NCI-H345 (cell line): ENCODE measurements at regions not wholly inside any gene's neighbourhood (a gene's known extent, or its start where the extent isn't known, plus 50 kb on each side); places are given as distances from the start of the nearest gene placed in this dataset.
"Not testable (repeated sequence)": the region's sequence is repeated elsewhere in the genome, so short reads cannot be mapped to it uniquely, and the experiment has no call there.

Source experiments
- DNase-seq: peaks from one replicate; lab custom pipeline; 2025; lab: John Stamatoyannopoulos, UW

DNA sequence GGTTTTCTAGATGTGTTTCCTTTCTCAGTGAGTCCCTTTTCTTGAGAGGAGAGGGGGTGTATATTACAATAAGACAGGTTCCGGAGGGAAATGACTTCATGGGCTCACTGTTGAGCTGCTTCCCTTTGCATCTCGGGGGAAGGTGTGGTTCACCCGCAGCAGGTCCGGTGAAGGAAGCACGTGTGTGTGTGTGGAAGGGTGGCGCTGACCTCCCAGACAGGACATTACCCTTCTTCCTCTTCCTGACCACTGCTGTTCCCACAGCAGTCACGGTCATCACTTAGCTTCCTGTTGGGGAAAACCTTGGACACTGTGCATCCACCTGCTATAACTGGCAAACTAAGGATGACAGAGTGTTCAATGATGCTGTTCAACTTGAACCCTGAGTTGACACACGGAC, 83.6 kb downstream of the PLEKHG1 start:
- DNase-seq: no peak

GRCh38 chr6:150684161-150684560, 84.5 kb downstream of the PLEKHG1 start:
- DNase-seq: no peak

- DNase-seq: no peak
Measured at GRCh38 chr6:150684714-150685459, 85.2 kb downstream of the PLEKHG1 start.

DNA sequence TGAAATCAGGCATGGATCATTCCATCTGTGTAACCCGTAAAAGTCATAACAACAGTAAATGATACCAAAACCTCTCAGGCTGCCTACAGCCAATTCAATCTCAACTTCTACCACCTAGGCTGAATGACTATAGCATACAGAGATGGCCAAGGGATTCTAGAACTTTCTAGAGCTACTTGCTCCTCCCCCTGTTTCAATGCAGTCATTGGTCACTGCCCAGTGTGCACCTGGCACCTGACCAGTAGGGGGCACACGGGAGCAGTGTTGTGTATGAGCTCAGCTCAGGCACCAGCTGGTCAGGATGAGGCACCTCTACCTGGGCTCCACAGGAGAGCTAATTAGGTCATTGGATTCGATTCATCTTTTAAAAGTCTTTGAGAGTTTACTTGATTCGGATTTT, 86.2 kb downstream of the PLEKHG1 start:
- peak; percentile 40 for DNase-seq

DNA sequence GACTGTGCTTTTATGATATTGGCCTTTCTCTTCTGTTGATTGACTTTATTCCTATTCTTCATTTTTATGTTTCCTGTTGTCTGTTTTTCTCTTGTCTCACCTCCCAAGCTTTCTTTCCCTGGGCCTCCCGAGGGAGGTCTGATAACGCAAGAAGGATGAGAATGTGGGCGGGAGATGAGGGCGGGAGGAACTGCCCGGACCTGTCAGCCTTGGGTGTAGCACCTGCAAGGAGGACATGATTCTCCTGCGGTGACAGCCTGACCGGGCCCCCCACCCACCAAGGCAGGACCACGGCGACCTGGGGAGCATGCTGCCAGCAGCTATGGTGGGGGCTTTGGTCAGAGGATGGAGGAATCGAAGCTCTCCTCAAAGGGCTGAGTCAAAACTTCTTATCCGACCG, 86.9 kb downstream of the PLEKHG1 start:
- DNase-seq: no peak

DNA sequence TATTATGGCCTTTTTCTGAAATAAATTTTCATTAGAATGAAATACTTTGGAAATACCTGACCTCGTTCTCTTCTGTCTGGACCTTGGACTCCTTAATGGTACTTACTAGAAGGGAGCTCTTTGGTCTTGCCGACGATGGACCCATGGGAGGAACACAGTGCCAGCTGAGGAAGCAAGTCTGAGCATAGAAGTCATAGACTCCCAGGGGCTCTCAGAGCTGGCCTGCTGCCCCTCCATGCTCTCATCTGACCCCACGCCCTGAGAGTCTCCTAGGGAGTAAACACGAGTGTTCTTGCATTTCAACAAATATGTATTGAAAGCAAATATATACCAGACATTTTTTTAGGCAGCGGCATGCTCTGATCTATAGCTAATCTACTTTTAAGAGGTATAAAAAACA, 87.8 kb downstream of the PLEKHG1 start:
- no peak for DNase-seq

DNA sequence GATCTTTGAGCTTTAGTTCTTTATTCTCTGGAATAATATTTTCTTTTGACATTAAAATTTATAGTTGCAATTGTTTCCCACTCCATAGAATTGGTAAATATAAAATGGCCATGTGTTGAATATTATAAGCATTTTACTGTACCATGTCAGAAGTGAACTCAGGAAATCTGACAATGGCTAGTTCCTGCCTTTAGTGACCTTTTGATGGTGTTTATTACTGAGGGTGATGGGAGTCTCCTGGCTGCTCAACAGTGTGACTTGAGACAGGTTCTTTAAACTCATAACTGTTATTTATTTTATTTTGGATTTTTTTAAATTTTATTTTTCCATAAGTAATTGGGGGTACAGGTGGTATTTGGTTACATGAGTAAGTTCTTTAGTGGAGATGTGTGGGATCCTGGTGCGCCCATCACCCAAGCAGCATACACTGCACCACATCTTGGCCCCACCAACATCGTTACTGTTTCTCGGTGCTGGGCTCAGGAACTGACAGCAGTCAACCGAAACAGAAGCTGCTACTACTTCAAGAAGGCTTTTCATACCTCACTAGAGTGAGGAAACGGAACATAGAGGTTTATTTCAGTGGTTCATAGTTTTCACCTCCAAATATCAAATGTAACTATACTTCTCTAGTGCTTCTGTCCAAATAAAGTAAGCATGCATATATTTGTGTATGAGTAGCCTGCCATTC, 90.4 kb downstream of the PLEKHG1 start:
- no peak for DNase-seq

GRCh38 chr6:150690681-150691080, 91.0 kb downstream of the PLEKHG1 start:
- DNase-seq: no peak

DNA sequence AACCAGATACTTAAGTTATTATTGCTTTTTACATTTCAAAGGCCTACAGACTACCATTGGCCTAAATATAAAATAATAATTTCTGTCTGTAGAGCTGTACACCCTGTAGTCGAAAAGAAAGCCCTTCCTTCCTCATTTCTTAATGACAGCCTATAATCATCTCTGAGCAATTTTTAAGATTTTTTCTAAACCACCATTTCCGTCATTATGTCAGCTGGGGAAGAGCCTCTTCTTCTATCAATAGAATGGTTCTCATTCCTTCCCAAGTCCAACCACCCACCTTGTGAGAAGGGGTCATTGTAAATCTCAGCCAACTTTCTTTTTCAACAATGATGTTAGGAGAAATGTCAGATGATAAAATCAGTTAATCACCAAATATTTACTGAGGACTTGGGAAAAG, 91.8 kb downstream of the PLEKHG1 start:
- DNase-seq: no peak

- no peak for DNase-seq
Measured at GRCh38 chr6:150692604-150693003, 92.9 kb downstream of the PLEKHG1 start.

- DNase-seq: no peak
Measured at GRCh38 chr6:150694889-150695288, 95.2 kb downstream of the PLEKHG1 start.

- no peak for DNase-seq
Measured at GRCh38 chr6:150695652-150696051, 96.0 kb downstream of the PLEKHG1 start.

DNA sequence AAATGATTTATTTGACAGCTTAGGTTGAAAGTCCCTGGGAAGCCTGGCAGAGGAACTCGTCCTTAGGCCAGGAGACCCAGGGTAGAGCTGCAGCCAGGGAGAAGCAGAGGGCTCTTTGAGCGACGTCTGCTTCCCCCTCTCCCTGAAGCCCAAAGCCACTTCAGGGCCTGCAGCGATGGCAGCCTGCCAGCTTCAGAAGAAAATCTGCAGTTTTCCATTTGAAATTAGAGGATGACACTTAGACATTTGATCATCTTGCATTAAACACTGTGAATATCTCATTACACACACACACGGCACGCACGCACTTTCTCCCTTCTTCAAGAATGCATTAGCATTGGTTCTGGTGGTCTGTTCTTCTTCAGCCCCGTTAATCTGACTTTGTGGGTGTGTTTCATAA, 96.5 kb downstream of the PLEKHG1 start:
- DNase-seq: peak; percentile 49

GRCh38 chr6:150696918-150697317, 97.2 kb downstream of the PLEKHG1 start:
- DNase-seq: not testable (repeated sequence)

- peak; percentile 44 for DNase-seq
Measured at GRCh38 chr6:150697515-150697914, 97.8 kb downstream of the PLEKHG1 start.

GRCh38 chr6:150698391-150698790, 98.7 kb downstream of the PLEKHG1 start:
- no peak for DNase-seq

GRCh38 chr6:150702675-150703074, 103.0 kb downstream of the PLEKHG1 start:
- no peak for DNase-seq

DNA sequence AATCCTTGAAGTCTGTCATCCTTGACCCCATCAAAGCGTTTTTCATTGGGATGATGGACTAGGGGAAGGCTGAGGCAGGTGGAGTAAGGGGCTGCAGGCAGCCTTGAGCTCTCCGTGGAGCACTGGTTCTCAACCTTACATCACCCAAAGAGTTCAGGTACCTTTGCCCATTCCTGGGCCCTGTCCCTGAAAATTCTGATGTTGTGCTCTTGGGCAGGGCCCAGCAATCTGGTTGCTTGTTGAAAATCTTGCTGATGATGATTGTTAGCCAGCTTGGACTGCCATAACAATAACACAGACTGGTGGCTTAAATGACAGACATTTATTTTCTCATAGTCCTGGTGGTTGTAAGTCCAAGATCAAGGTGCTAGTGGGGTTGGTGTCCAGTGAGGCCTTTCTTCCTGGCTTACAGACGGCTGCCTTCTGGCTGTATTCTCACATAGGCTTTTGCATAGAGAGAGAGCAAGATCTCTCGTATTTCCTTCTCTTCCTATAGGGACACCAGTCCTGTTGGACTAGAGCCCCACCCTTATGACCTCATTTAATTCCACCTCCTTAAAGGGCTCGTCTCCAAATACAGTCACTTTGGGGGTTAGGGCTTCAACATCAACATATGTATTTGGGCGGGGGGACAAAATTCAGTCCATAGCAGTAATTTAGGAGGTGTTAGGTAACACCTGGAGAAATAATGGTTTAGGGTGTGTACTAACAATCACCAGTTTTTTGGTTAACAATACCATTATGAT, 104.9 kb downstream of the PLEKHG1 start:
- DNase-seq: no peak

- no peak for DNase-seq
Measured at GRCh38 chr6:150705392-150705791, 105.7 kb downstream of the PLEKHG1 start.

DNA sequence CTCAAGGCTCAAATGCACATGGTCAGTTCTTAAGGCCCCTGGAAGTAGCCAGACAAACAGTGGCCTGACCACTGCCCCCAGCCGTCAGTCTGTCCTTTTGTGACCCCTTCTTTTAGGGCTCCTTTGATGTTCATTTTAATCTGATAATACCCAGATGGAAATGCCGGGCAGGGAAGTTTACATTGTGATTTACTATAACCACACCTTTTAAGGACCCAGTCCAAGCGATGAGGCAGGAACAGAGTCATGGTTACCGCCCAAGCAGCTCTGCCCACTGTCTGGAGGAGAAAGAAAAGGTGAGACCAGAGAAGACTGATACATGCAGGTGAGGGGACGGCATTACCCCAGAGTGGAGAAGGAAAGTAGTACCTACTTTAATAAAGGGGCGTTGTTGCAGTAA, 110.6 kb downstream of the PLEKHG1 start:
- DNase-seq: no peak

DNA sequence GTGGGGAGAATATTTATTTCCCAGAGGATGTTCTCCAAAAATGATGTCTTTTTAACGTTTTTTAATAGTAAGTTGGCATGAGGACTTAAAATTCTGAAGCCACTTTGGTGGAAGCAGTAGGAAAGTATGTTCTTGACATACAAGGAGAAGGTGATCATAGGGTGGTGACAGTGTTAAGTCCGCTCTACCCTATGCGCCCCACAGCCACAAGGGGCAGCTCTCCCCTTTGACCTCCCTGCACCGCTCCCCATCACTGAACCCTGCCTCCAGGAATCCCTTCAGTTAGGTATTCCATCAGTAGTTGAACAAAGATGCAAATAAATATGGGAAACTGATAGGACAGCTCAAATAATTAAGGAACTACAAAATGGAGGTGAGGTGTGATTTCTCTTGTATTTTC, 111.4 kb downstream of the PLEKHG1 start:
- no peak for DNase-seq

GRCh38 chr6:150711584-150712504, 112.2 kb downstream of the PLEKHG1 start:
- DNase-seq: peak; percentile 12
